ENCODE measurements at regions not wholly inside any gene's neighbourhood (a gene's known extent, or its start where the extent isn't known, plus 50 kb on each side); places are given as distances from the start of the nearest gene placed in this dataset.

- no peak for TF ChIP-seq CTCF (conservative IDR thresholded peaks at IDR 0.05; ENCODE audit: low read depth in 2 of 2)
- no peak for TF ChIP-seq EZH2phosphoT487 (IDR thresholded peaks at IDR 0.05; ENCODE audit: unreplicated experiment)
- TF ChIP-seq EZH2 (IDR thresholded peaks at IDR 0.05; ENCODE audit: low read depth, unreplicated experiment) = no peak
- TF ChIP-seq ZNF114 (CRISPR knock-in tag; IDR thresholded peaks at IDR 0.05) = no peak
- TF ChIP-seq POLR2AphosphoS5 (IDR thresholded peaks at IDR 0.05; ENCODE audit: low read depth) = no peak
- no peak for TF ChIP-seq CREB1 (CRISPR knock-in tag; IDR thresholded peaks at IDR 0.05; ENCODE audit: low read depth)
- no peak for TF ChIP-seq JUNB (IDR thresholded peaks at IDR 0.05; ENCODE audit: unreplicated experiment)
- TF ChIP-seq REST (IDR thresholded peaks at IDR 0.05; ENCODE audit: unreplicated experiment) = no peak
- no peak for TF ChIP-seq STAT1 (IDR thresholded peaks at IDR 0.05; ENCODE audit: unreplicated experiment)
Measured at GRCh38 chr3:118401887-118402286, 632.8 kb downstream of the IGSF11 start.

Data from GM23338 (cell line).